Muscle layer of colon (tissue), 2 donors: ENCODE measurements at regions not wholly inside any gene's neighbourhood (a gene's known extent, or its start where the extent isn't known, plus 50 kb on each side); places are given as distances from the start of the nearest gene placed in this dataset.

Experiments used
- H3K27ac ChIP-seq: one replicate; pipeline ENCODE4 v1.7.0; 2013; ENCODE audit warnings: low read depth, mild to moderate bottlenecking, low read length, moderate library complexity
- H3K27me3 ChIP-seq, 2 donors: one replicate each; pipeline ENCODE4 v1.7.0; 2013; ENCODE audit warnings: low read length in 2 of 2, mild to moderate bottlenecking in 2 of 2; ENCODE audit not compliant: insufficient read depth in 2 of 2, control insufficient read depth in 1 of 2
- H3K36me3 ChIP-seq: one replicate; pipeline ENCODE4 v1.7.0; 2013; ENCODE audit warnings: mild to moderate bottlenecking, low read length; ENCODE audit not compliant: insufficient read depth
- H3K4me1 ChIP-seq: one replicate; pipeline ENCODE4 v1.7.0; 2013; ENCODE audit warnings: mild to moderate bottlenecking, low read length; ENCODE audit not compliant: insufficient read depth
- H3K4me3 ChIP-seq, 2 donors: one replicate each; pipeline ENCODE4 v1.7.0; 2013; ENCODE audit warnings: low read length in 2 of 2, low read depth in 1 of 2, mild to moderate bottlenecking in 1 of 2, moderate library complexity in 1 of 2
- H3K9ac ChIP-seq: one replicate; pipeline ENCODE4 v1.7.0; 2013; ENCODE audit warnings: low read length
- H3K9me3 ChIP-seq: one replicate; pipeline ENCODE4 v1.7.0; 2013; ENCODE audit warnings: mild to moderate bottlenecking, low read length
- donor health status: abdominal sarcoma.
- donor health status: Adenocarcinoma of cecum.

GRCh38 chr10:85039311-85039710 lies 710.9 kb downstream of the CCSER2 start:
- Histone ChIP-seq H3K36me3 (no peaks in the 10 kb centered on the region), H3K27me3 (no peaks in the 10 kb centered on the region), H3K27ac (no peak overlapping the region)

GRCh38 chr10:85043207-85043606 lies 714.8 kb downstream of the CCSER2 start:
- no peak overlapping the region for H3K4me3 ChIP-seq
- H3K27me3 ChIP-seq = no peaks in the 10 kb centered on the region
- no peaks in the 10 kb centered on the region for H3K4me1 ChIP-seq
- H3K9ac ChIP-seq = no peak overlapping the region
- peaks cover 4% of the 10 kb centered on the region for H3K9me3 ChIP-seq
- H3K27ac ChIP-seq = no peak overlapping the region
- H3K36me3 ChIP-seq = no peaks in the 10 kb centered on the region

More at GRCh38 chr10:85039311-85039710, 710.9 kb downstream of the CCSER2 start:
- Histone ChIP-seq H3K9ac (no peak overlapping the region), H3K4me1 (no peaks in the 10 kb centered on the region), H3K4me3 (no peak overlapping the region), H3K9me3 (peaks cover 4% of the 10 kb centered on the region)

- Histone ChIP-seq H3K4me1 (no peaks in the 10 kb centered on the region), H3K27ac (no peak overlapping the region), H3K27me3 (no peaks in the 10 kb centered on the region), H3K36me3 (no peaks in the 10 kb centered on the region), H3K9ac (no peak overlapping the region), H3K4me3 (no peak overlapping the region), H3K9me3 (no peaks in the 10 kb centered on the region)
These were observed 716.7 kb downstream of the CCSER2 start for GRCh38 chr10:85045046-85045445.

- H3K9me3 ChIP-seq = no peaks in the 10 kb centered on the region
- H3K9ac ChIP-seq = no peak overlapping the region
These were observed 718.9 kb downstream of the CCSER2 start for GRCh38 chr10:85047170-85047834.

GRCh38 chr10:85047979-85048378 lies 719.6 kb downstream of the CCSER2 start:
- Histone ChIP-seq H3K9ac (no peak overlapping the region), H3K4me1 (no peaks in the 10 kb centered on the region), H3K9me3 (no peaks in the 10 kb centered on the region), H3K4me3 (no peak overlapping the region), H3K36me3 (no peaks in the 10 kb centered on the region), H3K27me3 (no peaks in the 10 kb centered on the region), H3K27ac (no peak overlapping the region)

More at GRCh38 chr10:85047170-85047834, 718.9 kb downstream of the CCSER2 start:
- Histone ChIP-seq H3K4me3 (no peak overlapping the region), H3K27ac (no peak overlapping the region), H3K27me3 (no peaks in the 10 kb centered on the region), H3K36me3 (no peaks in the 10 kb centered on the region), H3K4me1 (no peaks in the 10 kb centered on the region)

GRCh38 chr10:85048644-85049043 lies 720.3 kb downstream of the CCSER2 start:
- Histone ChIP-seq H3K4me3 (no peak overlapping the region), H3K27ac (no peak overlapping the region), H3K36me3 (no peaks in the 10 kb centered on the region), H3K9ac (no peak overlapping the region), H3K9me3 (no peaks in the 10 kb centered on the region), H3K27me3 (no peaks in the 10 kb centered on the region), H3K4me1 (no peaks in the 10 kb centered on the region)

- no peak overlapping the region for H3K27ac ChIP-seq
- H3K9ac ChIP-seq = no peak overlapping the region
- no peaks in the 10 kb centered on the region for H3K27me3 ChIP-seq
- no peaks in the 10 kb centered on the region for H3K9me3 ChIP-seq
- no peaks in the 10 kb centered on the region for H3K4me1 ChIP-seq
- no peaks in the 10 kb centered on the region for H3K36me3 ChIP-seq
- H3K4me3 ChIP-seq = no peak overlapping the region
These were observed 732.6 kb downstream of the CCSER2 start for GRCh38 chr10:85060944-85061343.

- no peak overlapping the region for H3K4me3 ChIP-seq
- H3K27ac ChIP-seq = no peak overlapping the region
- H3K36me3 ChIP-seq = no peaks in the 10 kb centered on the region
- H3K4me1 ChIP-seq = no peaks in the 10 kb centered on the region
- no peaks in the 10 kb centered on the region for H3K9me3 ChIP-seq
- H3K9ac ChIP-seq = no peak overlapping the region
- no peaks in the 10 kb centered on the region for H3K27me3 ChIP-seq
These were observed 733.0 kb downstream of the CCSER2 start for GRCh38 chr10:85061401-85061800.

GRCh38 chr10:85067955-85068354 lies 739.6 kb downstream of the CCSER2 start:
- H3K36me3 ChIP-seq = no peaks in the 10 kb centered on the region
- no peak overlapping the region for H3K9ac ChIP-seq
- no peaks in the 10 kb centered on the region for H3K9me3 ChIP-seq
- H3K4me1 ChIP-seq = no peaks in the 10 kb centered on the region
- H3K4me3 ChIP-seq = no peak overlapping the region
- no peak overlapping the region for H3K27ac ChIP-seq
- no peaks in the 10 kb centered on the region for H3K27me3 ChIP-seq

GRCh38 chr10:85080934-85081333 lies 752.5 kb downstream of the CCSER2 start:
- H3K4me3 ChIP-seq = no peak overlapping the region
- no peaks in the 10 kb centered on the region for H3K27me3 ChIP-seq
- H3K36me3 ChIP-seq = no peaks in the 10 kb centered on the region
- H3K4me1 ChIP-seq = no peaks in the 10 kb centered on the region
- no peak overlapping the region for H3K9ac ChIP-seq
- no peak overlapping the region for H3K27ac ChIP-seq
- no peaks in the 10 kb centered on the region for H3K9me3 ChIP-seq

GRCh38 chr10:85098835-85099521 lies 770.6 kb downstream of the CCSER2 start:
- H3K27ac ChIP-seq = no peak overlapping the region
- H3K4me3 ChIP-seq = no peak overlapping the region
- H3K4me1 ChIP-seq = no peaks in the 10 kb centered on the region
- H3K9me3 ChIP-seq = no peaks in the 10 kb centered on the region
- no peaks in the 10 kb centered on the region for H3K36me3 ChIP-seq
- H3K27me3 ChIP-seq = no peaks in the 10 kb centered on the region
- H3K9ac ChIP-seq = no peak overlapping the region

GRCh38 chr10:85100495-85100894 lies 772.1 kb downstream of the CCSER2 start:
- Histone ChIP-seq H3K9ac (no peak overlapping the region), H3K4me1 (no peaks in the 10 kb centered on the region), H3K36me3 (no peaks in the 10 kb centered on the region), H3K4me3 (no peak overlapping the region), H3K9me3 (no peaks in the 10 kb centered on the region), H3K27ac (no peak overlapping the region), H3K27me3 (no peaks in the 10 kb centered on the region)
